GM12878 (cell line): ENCODE measurements at regions not wholly inside any gene's neighbourhood (a gene's known extent, or its start where the extent isn't known, plus 50 kb on each side); places are given as distances from the start of the nearest gene placed in this dataset.

Experiments
- ATAC-seq: fragments of 200-7000 bp; cut with Tn5 transposase; 3 replicates; pipeline ENCODE4 v1.9.1; 2020; ENCODE audit warnings: mild to moderate bottlenecking, moderate library complexity
- BruUV-seq: library from RNA; stranded (reverse); fragments of 400-500 nt; replicated peaks from 2 replicates; lab custom pipeline; 2021; lab: Mats Ljungman, UMichigan
- CTCF ChIA-PET: fragments of 300-600 bp; sonication (Branson Sonifier 250); formaldehyde crosslinking; extraction: SDS; loops from one replicate; lab custom pipeline; 2021; ENCODE audit warnings: inconsistent platforms; lab: Yijun Ruan, JAX
- POLR2A ChIA-PET: fragments of 350-600 bp; formaldehyde crosslinking; extraction: SDS; loops from one replicate; lab custom pipeline; 2021; ENCODE audit warnings: inconsistent platforms; lab: Charles Lee
- RAD21 ChIA-PET: fragments of 300-600 bp; sonication (Branson Sonifier 250); formaldehyde crosslinking; loops from one replicate; lab custom pipeline; 2023; ENCODE audit warnings: antibody characterized with exemption; ENCODE audit not compliant: unreplicated experiment; lab: Charles Lee
- SMC1A ChIA-PET: fragments of 300-600 bp; sonication (Branson Sonifier 250); formaldehyde crosslinking; loops from one replicate; lab custom pipeline; 2023; ENCODE audit not compliant: unreplicated experiment, uncharacterized antibody; lab: Charles Lee
- DNase-seq: peaks from one replicate; pipeline ENCODE4 v3.0.0-alpha.2; 2011; ENCODE audit warnings: low read depth, low spot score
- FAIRE-seq: peaks from 3 replicates; lab custom pipeline; 2011; peaks lifted over from hg19 to GRCh38; lab: Jason Lieb, UNC
- H2AFZ ChIP-seq: 2 replicates; pipeline ENCODE4 v1.6.0; 2011; ENCODE audit warnings: low read depth, low read length, control low read depth; ENCODE audit not compliant: control insufficient read depth
- H3K27ac ChIP-seq: 2 replicates; pipeline ENCODE4 v1.5.1; 2011; ENCODE audit warnings: control low read depth; ENCODE audit not compliant: control insufficient read depth, insufficient read depth
- H3K27me3 ChIP-seq, 2 experiments: replicated peaks in 1 of 2; 2 replicates each; pipeline versions ENCODE4 v1.6.0 to v1.6.1; 2011; ENCODE audit warnings: low read length in 1 of 2; ENCODE audit not compliant: control insufficient read depth in 2 of 2, insufficient read depth in 2 of 2
- H3K36me3 ChIP-seq, 2 experiments: 2 replicates each; pipeline ENCODE4 v1.5.1; 2011; ENCODE audit warnings: low read length in 1 of 2; ENCODE audit not compliant: control insufficient read depth in 2 of 2, insufficient read depth in 2 of 2
- H3K4me1 ChIP-seq: 2 replicates; pipeline ENCODE4 v1.6.1; 2011; ENCODE audit warnings: mild to moderate bottlenecking, low read length, moderate library complexity, mixed read lengths; ENCODE audit not compliant: control insufficient read depth, insufficient read depth
- H3K4me2 ChIP-seq: 2 replicates; pipeline ENCODE4 v1.6.0; 2011; ENCODE audit warnings: control low read depth; ENCODE audit not compliant: control insufficient read depth, insufficient read depth
- H3K4me3 ChIP-seq: fragments of 200-600 bp; sonication (generic); 2 replicates; pipeline ENCODE4 v1.5.1; 2016
- H3K79me2 ChIP-seq: 2 replicates; pipeline ENCODE4 v1.6.0; 2011; ENCODE audit warnings: low read length; ENCODE audit not compliant: control insufficient read depth, insufficient read depth
- H3K9ac ChIP-seq: 2 replicates; pipeline ENCODE4 v1.8.0; 2011; ENCODE audit warnings: low read length, control low read depth, mixed read lengths; ENCODE audit not compliant: control insufficient read depth, insufficient read depth
- H3K9me3 ChIP-seq: replicated peaks from 3 replicates; pipeline ENCODE4 v1.5.1; 2011; ENCODE audit warnings: mild to moderate bottlenecking, low read length; ENCODE audit not compliant: control insufficient read depth, insufficient read depth
- H4K20me1 ChIP-seq: 2 replicates; pipeline ENCODE4 v1.6.0; 2011; ENCODE audit not compliant: control insufficient read depth, insufficient read depth
- CEBPB ChIP-seq, 2 experiments: fragments of 150-350 bp in 1 of 2; IDR thresholded peaks; 2 replicates each; pipeline ENCODE4 v1.6.1; 2012 to 2014; ENCODE audit warnings: low read depth in 2 of 2, low read length in 2 of 2, borderline replicate concordance in 1 of 2, inconsistent platforms in 1 of 2
- CREB1 ChIP-seq: IDR thresholded peaks from 2 replicates; pipeline ENCODE4 v1.6.1; 2012; ENCODE audit warnings: low read depth, mild to moderate bottlenecking, inconsistent platforms
- IKZF1 ChIP-seq: fragments of 450-650 bp; conservative IDR thresholded peaks from 2 replicates; pipeline ENCODE4 v1.6.1; 2017; ENCODE audit warnings: antibody characterized with exemption, mild to moderate bottlenecking
- PRDM15 ChIP-seq: fragments of 450-650 bp; formaldehyde crosslinking; IDR thresholded peaks from 2 replicates; pipeline ENCODE4 v1.4.0; 2020; ENCODE audit warnings: mild to moderate bottlenecking, moderate library complexity
- SP1 ChIP-seq: IDR thresholded peaks from one replicate; pipeline ENCODE4 v1.6.1; 2011; ENCODE audit warnings: low read depth, low read length
- TCF3 ChIP-seq: IDR thresholded peaks from 2 replicates; pipeline ENCODE4 v1.6.1; 2012; ENCODE audit warnings: low read depth, mild to moderate bottlenecking, low read length, borderline replicate concordance; ENCODE audit not compliant: insufficient read depth
- WGBS: methylation state at CpG from one replicate; pipeline ENCODE4 v1.1.6; 2016; ENCODE audit warnings: low lambda C conversion rate; ENCODE audit not compliant: insufficient replicate concordance, insufficient coverage; ENCODE audit errors: missing lambda C conversion rate; 5-methylcytosine and 5-hydroxymethylcytosine counted together
- in situ Hi-C: fragments of 300-500 bp; cut with MboI; formaldehyde crosslinking; loops from 9 replicates; pipeline ENCODE4 v1.14.3; 2018; ENCODE audit warnings: mixed read lengths
- intact Hi-C: fragments of 100-400 bp; cut with micrococcal nuclease; formaldehyde crosslinking; loops from one replicate; pipeline ENCODE4 v1.14.2; 2022; ENCODE audit not compliant: unreplicated experiment
- TF ChIP-seq, protein P1 (sequence below): fragments of 450-650 bp; IDR thresholded peaks from 2 replicates; pipeline ENCODE4 v1.6.1; 2016; ENCODE audit warnings: mild to moderate bottlenecking

- in situ Hi-C loops (no loop called here), intact Hi-C loops (no loop called here)
- WGBS = 3% methylated on average over 2 of the region's 2 CpGs
- ATAC-seq (no peak), FAIRE-seq (no peak), DNase-seq (no peak)
- ChIA-PET POLR2A (no interaction called here), CTCF (no interaction called here), SMC1A (no interaction called here), RAD21 (no interaction called here)
- Histone ChIP-seq H3K27ac (no peak overlapping the region), H4K20me1 (no peaks in the 10 kb centered on the region), H3K4me3 (no peak overlapping the region), H3K79me2 (no peaks in the 10 kb centered on the region), H3K36me3 (no peaks in the 10 kb centered on the region), H3K9me3 (no peaks in the 10 kb centered on the region), H3K27me3 (no peaks in the 10 kb centered on the region), H2AFZ (no peak overlapping the region), H3K9ac (no peak overlapping the region), H3K4me1 (no peaks in the 10 kb centered on the region), H3K4me2 (no peak overlapping the region)
- TF ChIP-seq IKZF1 (no peak), CREB1 (no peak), TCF3 (no peak), SP1 (no peak), CEBPB (IDR thresholded peaks at IDR 0.05; ENCODE audit: borderline replicate concordance in 1 of 2, low read depth in 2 of 2, low read length in 2 of 2) (no peak), PRDM15 (CRISPR knock-in tag) (no peak)
- TF ChIP-seq, protein P1, sequence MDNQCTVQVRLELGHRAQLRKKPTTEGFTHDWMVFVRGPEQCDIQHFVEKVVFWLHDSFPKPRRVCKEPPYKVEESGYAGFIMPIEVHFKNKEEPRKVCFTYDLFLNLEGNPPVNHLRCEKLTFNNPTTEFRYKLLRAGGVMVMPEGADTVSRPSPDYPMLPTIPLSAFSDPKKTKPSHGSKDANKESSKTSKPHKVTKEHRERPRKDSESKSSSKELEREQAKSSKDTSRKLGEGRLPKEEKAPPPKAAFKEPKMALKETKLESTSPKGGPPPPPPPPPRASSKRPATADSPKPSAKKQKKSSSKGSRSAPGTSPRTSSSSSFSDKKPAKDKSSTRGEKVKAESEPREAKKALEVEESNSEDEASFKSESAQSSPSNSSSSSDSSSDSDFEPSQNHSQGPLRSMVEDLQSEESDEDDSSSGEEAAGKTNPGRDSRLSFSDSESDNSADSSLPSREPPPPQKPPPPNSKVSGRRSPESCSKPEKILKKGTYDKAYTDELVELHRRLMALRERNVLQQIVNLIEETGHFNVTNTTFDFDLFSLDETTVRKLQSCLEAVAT = no peak
- no TSS peak for BruUV-seq
Measured at GRCh38 chrX:117400839-117401238, 715.8 kb downstream of the KLHL13 start.
